Upper lobe of left lung (tissue), 6 donors: ENCODE measurements at regions not wholly inside any gene's neighbourhood (a gene's known extent, or its start where the extent isn't known, plus 50 kb on each side); places are given as distances from the start of the nearest gene placed in this dataset.
"Not testable (repeated sequence)": the region's sequence is repeated elsewhere in the genome, so short reads cannot be mapped to it uniquely, and the experiment has no call there.

Experiments used
- ATAC-seq, 2 donors: fragments of 200-7000 bp; cut with Tn5 transposase; one replicate each; pipeline ENCODE4 v1.9.1; 2022; ENCODE audit warnings: mild to moderate bottlenecking in 2 of 2, moderate library complexity in 2 of 2; ENCODE audit not compliant: low FRiP score in 2 of 2
- DNase-seq, 2 donors: peaks; one replicate each; pipeline ENCODE4 v3.0.0-alpha.2; 2019 to 2020
- H3K27ac ChIP-seq, 4 donors: fragments of 200-600 bp; sonication (generic); one replicate each; pipeline ENCODE4 v1.5.1; 2016 to 2019
- H3K27me3 ChIP-seq, 4 donors: fragments of 200-600 bp; sonication (generic); one replicate each; pipeline ENCODE4 v1.5.1; 2017 to 2019
- H3K36me3 ChIP-seq, 4 donors: fragments of 200-600 bp; sonication (generic); one replicate each; pipeline ENCODE4 v1.5.1; 2016 to 2019
- H3K4me1 ChIP-seq, 4 donors: fragments of 200-600 bp; sonication (generic); one replicate each; pipeline ENCODE4 v1.5.1; 2018 to 2019
- H3K4me3 ChIP-seq, 4 donors: fragments of 200-600 bp; sonication (generic); one replicate each; pipeline ENCODE4 v1.5.1; 2017 to 2019; ENCODE audit warnings: mild to moderate bottlenecking in 2 of 4, moderate library complexity in 1 of 4
- H3K9me3 ChIP-seq, 4 donors: fragments of 200-600 bp; sonication (generic); one replicate each; pipeline ENCODE4 v1.5.1; 2018 to 2019
- EP300 ChIP-seq, 4 donors: sonication (generic); formaldehyde crosslinking; IDR thresholded peaks; one replicate each; pipeline ENCODE4 v1.5.1; 2017; ENCODE audit warnings: antibody characterized with exemption in 4 of 4, control low read depth in 2 of 4
- POLR2A ChIP-seq, 4 donors: fragments of 450-650 bp; IDR thresholded peaks; one replicate each; pipeline ENCODE4 v1.5.1; 2016 to 2017; ENCODE audit warnings: antibody characterized with exemption in 4 of 4, mild to moderate bottlenecking in 2 of 4
- POLR2AphosphoS5 ChIP-seq, 2 donors: sonication (generic); formaldehyde crosslinking; IDR thresholded peaks; one replicate each; pipeline ENCODE4 v1.5.1; 2017; ENCODE audit warnings: antibody characterized with exemption in 2 of 2
- WGBS, 2 donors: methylation state at CpG; one replicate each; pipeline ENCODE4 v1.1.5; 2017 to 2018; 5-methylcytosine and 5-hydroxymethylcytosine counted together
- TF ChIP-seq, protein P1 (sequence below), 6 experiments: fragments of 450-650 bp in 4 of 6; fragments of 200-600 bp in 2 of 6; sonication (generic) in 2 of 6; IDR thresholded peaks; one replicate each; pipeline ENCODE4 v1.5.1; 2016 to 2019; ENCODE audit warnings: antibody characterized with exemption in 6 of 6
- donor health status: DM: no; HTN: no; CAD: no; lungs with moderate emphysema.
- donor health status: DM: no; HTN: yes; CAD: no; lungs with severe emphysema.

DNA sequence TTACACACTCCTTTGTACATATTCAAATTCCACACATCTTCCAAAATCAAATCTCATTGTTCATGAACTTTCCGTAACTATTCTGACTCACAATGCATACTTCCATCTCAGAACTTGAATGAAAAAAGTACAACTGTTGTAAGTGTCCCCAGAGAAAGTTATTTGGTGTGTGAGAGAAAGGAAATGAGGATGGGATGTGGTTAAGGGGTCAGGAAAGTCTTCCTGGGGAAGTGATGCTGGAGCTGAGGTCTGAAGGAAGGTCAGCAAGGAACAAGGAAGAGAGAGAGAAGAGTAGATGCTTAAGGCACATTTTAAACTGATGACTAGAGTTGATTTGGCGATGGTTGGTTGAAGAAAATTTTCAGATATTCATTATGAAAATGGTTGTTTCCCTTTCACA lies 340.0 kb upstream of the STXBP6 start:
- Histone ChIP-seq H3K9me3 (no peaks in the 10 kb centered on the region), H3K27me3 (no peaks in the 10 kb centered on the region), H3K27ac (no peak overlapping the region), H3K4me3 (no peak overlapping the region), H3K36me3 (no peaks in the 10 kb centered on the region), H3K4me1 (no peaks in the 10 kb centered on the region)
- TF ChIP-seq POLR2AphosphoS5 (IDR thresholded peaks at IDR 0.05) (no peak), EP300 (IDR thresholded peaks at IDR 0.05) (no peak), POLR2A (IDR thresholded peaks at IDR 0.05) (no peak)
- TF ChIP-seq, protein P1, sequence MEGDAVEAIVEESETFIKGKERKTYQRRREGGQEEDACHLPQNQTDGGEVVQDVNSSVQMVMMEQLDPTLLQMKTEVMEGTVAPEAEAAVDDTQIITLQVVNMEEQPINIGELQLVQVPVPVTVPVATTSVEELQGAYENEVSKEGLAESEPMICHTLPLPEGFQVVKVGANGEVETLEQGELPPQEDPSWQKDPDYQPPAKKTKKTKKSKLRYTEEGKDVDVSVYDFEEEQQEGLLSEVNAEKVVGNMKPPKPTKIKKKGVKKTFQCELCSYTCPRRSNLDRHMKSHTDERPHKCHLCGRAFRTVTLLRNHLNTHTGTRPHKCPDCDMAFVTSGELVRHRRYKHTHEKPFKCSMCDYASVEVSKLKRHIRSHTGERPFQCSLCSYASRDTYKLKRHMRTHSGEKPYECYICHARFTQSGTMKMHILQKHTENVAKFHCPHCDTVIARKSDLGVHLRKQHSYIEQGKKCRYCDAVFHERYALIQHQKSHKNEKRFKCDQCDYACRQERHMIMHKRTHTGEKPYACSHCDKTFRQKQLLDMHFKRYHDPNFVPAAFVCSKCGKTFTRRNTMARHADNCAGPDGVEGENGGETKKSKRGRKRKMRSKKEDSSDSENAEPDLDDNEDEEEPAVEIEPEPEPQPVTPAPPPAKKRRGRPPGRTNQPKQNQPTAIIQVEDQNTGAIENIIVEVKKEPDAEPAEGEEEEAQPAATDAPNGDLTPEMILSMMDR (IDR thresholded peaks at IDR 0.05), result no peak
- 79 to 85% methylated on average over 2 of the region's 2 CpGs for WGBS, 2 donors
- no peak for DNase-seq
- no peak for ATAC-seq

DNA sequence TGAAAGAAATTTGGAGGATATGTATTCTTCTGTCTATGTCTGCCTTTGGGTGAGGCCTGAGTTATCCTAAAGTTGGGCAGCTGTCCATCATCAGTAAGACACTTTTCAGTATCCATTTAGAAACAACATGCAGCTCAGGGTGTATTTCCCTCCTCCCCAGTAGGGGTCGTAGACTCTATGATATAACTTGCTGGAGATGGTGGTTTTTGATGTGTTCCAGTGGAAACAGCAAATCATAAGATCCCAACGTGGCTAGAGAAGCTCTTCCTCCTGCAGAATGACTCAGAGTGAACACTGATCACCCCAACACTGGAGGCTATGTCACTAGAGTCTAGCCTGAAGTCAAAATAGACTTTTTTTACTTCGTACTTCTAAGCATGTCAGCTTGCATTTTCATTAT lies 331.6 kb upstream of the STXBP6 start:
- Histone ChIP-seq H3K27me3 (no peaks in the 10 kb centered on the region), H3K9me3 (no peaks in the 10 kb centered on the region), H3K36me3 (no peaks in the 10 kb centered on the region), H3K4me1 (no peaks in the 10 kb centered on the region), H3K4me3 (no peak overlapping the region), H3K27ac (no peak overlapping the region)
- TF ChIP-seq EP300 (IDR thresholded peaks at IDR 0.05) (no peak), POLR2AphosphoS5 (IDR thresholded peaks at IDR 0.05) (no peak), POLR2A (IDR thresholded peaks at IDR 0.05) (no peak)
- TF ChIP-seq, protein P1 (IDR thresholded peaks at IDR 0.05), result no peak
- no peak for DNase-seq
- peak in 1 of 2 donors; percentile 24 for ATAC-seq
- 42 to 54% methylated on average over 3 of the region's 3 CpGs for WGBS, 2 donors

GRCh38 chr14:25375639-25376038 lies 325.7 kb upstream of the STXBP6 start:
- Histone ChIP-seq H3K27ac (no peak overlapping the region), H3K27me3 (no peaks in the 10 kb centered on the region), H3K4me3 (no peak overlapping the region), H3K4me1 (no peaks in the 10 kb centered on the region), H3K9me3 (no peaks in the 10 kb centered on the region), H3K36me3 (no peaks in the 10 kb centered on the region)
- 87 to 90% methylated on average over 2 of the region's 2 CpGs for WGBS, 2 donors
- ATAC-seq, result no peak
- TF ChIP-seq POLR2AphosphoS5 (IDR thresholded peaks at IDR 0.05) (no peak), EP300 (IDR thresholded peaks at IDR 0.05) (no peak), POLR2A (IDR thresholded peaks at IDR 0.05) (no peak)
- TF ChIP-seq, protein P1 (IDR thresholded peaks at IDR 0.05), result no peak
- no peak for DNase-seq

DNA sequence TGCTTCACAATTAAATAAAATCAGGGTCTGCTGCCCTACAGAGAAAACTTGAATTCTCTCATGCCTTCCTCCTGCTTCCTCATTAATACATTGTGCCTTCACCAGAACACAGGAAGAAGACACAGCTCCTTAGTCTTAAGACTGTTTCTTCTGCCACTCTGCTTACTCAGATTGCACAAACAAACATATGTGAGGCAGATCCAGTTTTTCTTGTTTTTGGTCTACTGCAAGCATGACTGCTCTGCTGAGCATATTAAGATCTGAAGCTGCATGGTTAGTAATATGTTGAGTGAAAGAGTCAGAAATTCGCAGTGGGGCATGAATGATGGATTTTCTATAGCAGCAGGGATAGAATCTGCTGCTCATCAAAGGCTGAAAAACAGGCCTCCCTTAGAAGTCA lies 321.1 kb upstream of the STXBP6 start:
- DNase-seq (no peak), ATAC-seq (no peak)
- Histone ChIP-seq H3K4me1 (no peaks in the 10 kb centered on the region), H3K9me3 (no peaks in the 10 kb centered on the region), H3K4me3 (no peak overlapping the region), H3K27ac (no peak overlapping the region), H3K27me3 (no peaks in the 10 kb centered on the region), H3K36me3 (no peaks in the 10 kb centered on the region)
- TF ChIP-seq EP300 (IDR thresholded peaks at IDR 0.05) (no peak), POLR2A (IDR thresholded peaks at IDR 0.05) (no peak), POLR2AphosphoS5 (IDR thresholded peaks at IDR 0.05) (no peak)
- TF ChIP-seq, protein P1 (IDR thresholded peaks at IDR 0.05), result no peak
- WGBS, 2 donors, result 75 to 86% methylated on average over 1 of the region's 1 CpG

GRCh38 chr14:25370057-25370456 lies 320.1 kb upstream of the STXBP6 start:
- not testable (repeated sequence) for H3K4me1 ChIP-seq, ATAC-seq, H3K27ac ChIP-seq, H3K4me3 ChIP-seq, H3K9me3 ChIP-seq, H3K36me3 ChIP-seq, H3K27me3 ChIP-seq
- DNase-seq, result peak in 1 of 2 donors; percentile 18
- 90 to 93% methylated on average over 4 to 10 of the region's 10 CpGs for WGBS, 2 donors
